Mucosa of descending colon (tissue), 3 donors: ENCODE measurements at regions not wholly inside any gene's neighbourhood (a gene's known extent, or its start where the extent isn't known, plus 50 kb on each side); places are given as distances from the start of the nearest gene placed in this dataset.
A peak's percentile ranks its signal among the peaks of the same experiment; 100 is the strongest.

Source experiments
- ATAC-seq: fragments of 200-7000 bp; cut with Tn5 transposase; one replicate; pipeline ENCODE4 v1.9.1; 2020; ENCODE audit warnings: mild to moderate bottlenecking, moderate library complexity
- DNase-seq, 3 donors: peaks; one replicate each; pipeline ENCODE4 v3.0.0-alpha.2; 2020
- H3K36me3 ChIP-seq: fragments of 200-600 bp; one replicate; pipeline ENCODE4 v1.8.0; 2021; ENCODE audit warnings: low read depth, mild to moderate bottlenecking
- H3K4me1 ChIP-seq: fragments of 200-600 bp; one replicate; pipeline ENCODE4 v1.8.0; 2021; ENCODE audit warnings: low read depth, mild to moderate bottlenecking
- H3K4me3 ChIP-seq: fragments of 200-600 bp; one replicate; pipeline ENCODE4 v1.8.0; 2021; ENCODE audit warnings: mild to moderate bottlenecking
- H3K9me3 ChIP-seq: fragments of 200-600 bp; one replicate; pipeline ENCODE4 v1.8.0; 2021; ENCODE audit warnings: mild to moderate bottlenecking
- intact Hi-C, 2 donors: fragments of 100-400 bp; cut with DNase I in 1 of 2; cut with micrococcal nuclease in 1 of 2; formaldehyde crosslinking; loops; one replicate each; pipeline versions ENCODE4 v1.11.0 to v1.11.1; 2022; cut with DNase I, micrococcal nuclease
- TF ChIP-seq, protein P1 (sequence below): fragments of 200-600 bp; IDR thresholded peaks from one replicate; pipeline ENCODE4 v1.8.0; 2022; ENCODE audit warnings: antibody characterized with exemption, mild to moderate bottlenecking
- donor health status: DM: no; HTN: no; CAD: no; lungs with moderate emphysema.
- donor health status: DM: no; HTN: no; CAD: no.
- donor health status: DM: no; HTN: yes; CAD: no.

DNA sequence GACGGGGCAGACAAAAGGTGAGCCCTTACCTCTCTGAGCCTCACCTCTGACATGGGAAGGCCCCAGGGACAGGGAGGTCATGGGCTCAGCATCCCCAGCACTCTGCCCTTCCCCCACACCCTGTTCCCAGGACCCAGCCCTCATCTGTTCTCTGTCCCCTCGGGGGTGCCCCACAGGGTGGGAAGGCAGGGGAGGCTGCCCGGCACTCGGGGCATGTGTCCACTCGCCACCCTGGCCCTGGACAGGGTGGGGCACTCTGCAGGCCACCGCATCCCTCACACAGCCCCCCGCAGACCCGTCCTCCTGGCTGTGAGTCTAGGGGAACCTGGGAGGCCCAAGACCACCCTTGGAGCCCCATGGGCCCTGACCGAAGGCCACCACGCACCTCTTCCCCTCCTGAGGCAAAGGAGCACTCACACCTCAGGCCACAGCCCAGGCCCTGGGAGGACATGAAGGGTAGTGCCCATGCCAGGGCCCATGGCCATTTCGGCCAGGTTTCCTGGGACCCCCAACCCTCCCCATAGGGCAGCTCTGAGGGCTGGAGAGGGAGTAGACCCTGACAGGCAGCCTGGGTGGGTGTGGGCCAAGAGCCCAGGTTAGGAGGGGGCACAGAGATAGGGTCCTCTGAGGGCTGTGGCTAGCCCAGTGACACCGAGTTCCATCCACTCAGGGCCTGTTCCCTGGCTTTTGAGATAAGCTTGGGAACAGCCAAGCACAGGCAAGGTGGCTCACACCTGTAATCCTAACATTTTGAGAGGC, 193.1 kb downstream of the IGLL1 start:
- no peaks in the 10 kb centered on the region for H3K36me3 ChIP-seq
- no peak for ATAC-seq

DNA sequence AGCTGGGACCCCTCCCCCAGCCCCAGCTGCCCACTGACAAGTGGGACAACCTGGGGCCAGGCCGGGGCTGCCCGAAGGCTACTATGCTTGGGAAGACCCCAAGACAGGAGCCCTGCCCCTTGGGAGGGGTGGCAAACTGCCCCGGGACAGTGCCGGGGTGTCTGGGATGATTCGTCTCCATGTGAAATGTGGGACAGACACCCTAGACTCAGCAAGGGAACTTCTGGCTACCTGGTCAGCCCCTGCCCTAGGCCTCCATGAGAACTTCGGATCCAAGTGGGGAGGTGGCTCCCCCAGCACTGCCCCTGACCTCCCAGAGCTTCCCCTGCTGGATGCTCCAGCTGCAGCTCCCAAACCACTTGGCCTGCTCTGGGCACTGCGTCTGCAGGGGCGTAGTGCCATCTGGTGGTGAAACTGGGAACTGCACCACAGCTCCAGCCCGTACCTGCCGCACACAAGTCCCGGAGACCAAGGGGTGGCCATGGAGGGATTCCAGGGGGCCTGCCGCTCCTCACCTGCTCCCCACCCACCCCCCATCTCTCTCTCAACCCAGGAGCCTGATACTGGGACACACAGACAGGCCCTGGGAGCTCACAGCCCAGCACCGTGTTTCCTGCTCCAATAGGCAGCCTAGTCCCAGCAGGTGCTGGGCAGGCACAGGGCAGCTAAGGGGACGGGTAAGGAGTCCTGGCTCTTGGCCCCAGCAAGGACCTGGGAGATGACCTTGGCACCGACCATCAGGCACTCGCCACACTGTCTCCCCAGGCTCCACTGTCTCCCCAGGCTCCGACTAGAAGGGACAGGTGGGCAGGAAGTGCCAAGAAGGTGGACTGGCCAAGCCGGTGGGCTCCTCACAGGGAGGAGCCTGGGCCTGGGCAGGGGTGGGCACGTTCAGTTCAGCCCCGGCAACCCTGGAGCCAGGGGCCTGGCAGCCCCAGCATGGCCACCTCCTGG, 194.1 kb downstream of the IGLL1 start:
- peak; percentile 93 for ATAC-seq
- Histone ChIP-seq H3K4me3 (no peak overlapping the region), H3K36me3 (no peaks in the 10 kb centered on the region), H3K9me3 (no peaks in the 10 kb centered on the region), H3K4me1 (peaks cover 4% of the 10 kb centered on the region)
- TF ChIP-seq, protein P1, sequence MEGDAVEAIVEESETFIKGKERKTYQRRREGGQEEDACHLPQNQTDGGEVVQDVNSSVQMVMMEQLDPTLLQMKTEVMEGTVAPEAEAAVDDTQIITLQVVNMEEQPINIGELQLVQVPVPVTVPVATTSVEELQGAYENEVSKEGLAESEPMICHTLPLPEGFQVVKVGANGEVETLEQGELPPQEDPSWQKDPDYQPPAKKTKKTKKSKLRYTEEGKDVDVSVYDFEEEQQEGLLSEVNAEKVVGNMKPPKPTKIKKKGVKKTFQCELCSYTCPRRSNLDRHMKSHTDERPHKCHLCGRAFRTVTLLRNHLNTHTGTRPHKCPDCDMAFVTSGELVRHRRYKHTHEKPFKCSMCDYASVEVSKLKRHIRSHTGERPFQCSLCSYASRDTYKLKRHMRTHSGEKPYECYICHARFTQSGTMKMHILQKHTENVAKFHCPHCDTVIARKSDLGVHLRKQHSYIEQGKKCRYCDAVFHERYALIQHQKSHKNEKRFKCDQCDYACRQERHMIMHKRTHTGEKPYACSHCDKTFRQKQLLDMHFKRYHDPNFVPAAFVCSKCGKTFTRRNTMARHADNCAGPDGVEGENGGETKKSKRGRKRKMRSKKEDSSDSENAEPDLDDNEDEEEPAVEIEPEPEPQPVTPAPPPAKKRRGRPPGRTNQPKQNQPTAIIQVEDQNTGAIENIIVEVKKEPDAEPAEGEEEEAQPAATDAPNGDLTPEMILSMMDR: peak; percentile 100
- peak; percentile 81 to 92 (median 90) for DNase-seq
- intact Hi-C loops: loop anchor here in 1 of 2 donors (5.0 kb wide), 1 partner anchor 74 kb away; no protein-coding TSS in a partner anchor

More for the DNA sequence above, 193.1 kb downstream of the IGLL1 start:
- intact Hi-C loops: loop anchor here in 1 of 2 donors (5.0 kb wide), 1 partner anchor 75 kb away; no protein-coding TSS in a partner anchor
- peaks cover 4% of the 10 kb centered on the region for H3K4me1 ChIP-seq
- H3K9me3 ChIP-seq: no peaks in the 10 kb centered on the region
- no peak for DNase-seq
- TF ChIP-seq, protein P1: no peak
- H3K4me3 ChIP-seq: no peak overlapping the region

DNA sequence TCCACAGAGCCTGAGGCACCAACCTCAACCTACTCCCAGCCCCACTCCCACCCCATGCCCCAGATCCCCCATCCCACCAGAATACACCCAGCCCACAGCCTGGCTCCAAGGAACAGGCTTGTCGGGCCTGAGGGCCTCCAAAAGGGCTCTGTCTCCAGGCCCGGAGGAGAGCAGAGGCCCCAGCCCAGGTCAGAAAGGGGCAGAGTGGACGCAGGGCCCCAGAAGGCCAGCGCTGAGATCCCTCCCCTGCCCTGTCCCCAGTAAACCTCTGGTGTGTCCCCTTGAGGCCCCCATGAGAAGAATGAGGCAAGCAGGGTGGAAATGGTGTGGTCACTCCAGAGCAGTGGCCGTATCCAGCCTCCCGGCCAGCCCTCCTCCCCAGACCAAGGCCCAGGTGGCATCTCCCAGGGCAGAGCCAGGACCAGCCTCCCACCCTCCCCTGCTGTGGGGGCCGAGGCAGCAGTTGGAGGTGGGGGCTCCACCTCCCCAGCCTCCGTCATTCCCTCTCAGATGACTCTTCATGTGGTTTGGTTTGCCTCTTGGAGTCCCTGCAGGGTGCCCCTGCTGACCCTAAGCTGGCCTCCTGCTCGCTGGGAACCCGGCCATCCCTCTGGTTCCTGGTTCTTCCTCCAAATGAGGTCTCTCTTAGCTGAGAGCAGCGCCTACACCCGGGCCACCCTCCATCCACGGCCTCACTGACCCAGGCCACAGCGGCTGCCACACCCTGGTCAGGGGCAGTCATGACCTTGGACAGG, 195.0 kb downstream of the IGLL1 start:
- TF ChIP-seq, protein P1: no peak
- intact Hi-C loops: loop anchor here in 1 of 2 donors (5.0 kb wide), 1 partner anchor 73 kb away; no protein-coding TSS in a partner anchor
- Histone ChIP-seq H3K4me1 (peaks cover 4% of the 10 kb centered on the region), H3K9me3 (no peaks in the 10 kb centered on the region), H3K4me3 (no peak overlapping the region), H3K36me3 (no peaks in the 10 kb centered on the region)
- no peak for ATAC-seq
- no peak for DNase-seq

DNA sequence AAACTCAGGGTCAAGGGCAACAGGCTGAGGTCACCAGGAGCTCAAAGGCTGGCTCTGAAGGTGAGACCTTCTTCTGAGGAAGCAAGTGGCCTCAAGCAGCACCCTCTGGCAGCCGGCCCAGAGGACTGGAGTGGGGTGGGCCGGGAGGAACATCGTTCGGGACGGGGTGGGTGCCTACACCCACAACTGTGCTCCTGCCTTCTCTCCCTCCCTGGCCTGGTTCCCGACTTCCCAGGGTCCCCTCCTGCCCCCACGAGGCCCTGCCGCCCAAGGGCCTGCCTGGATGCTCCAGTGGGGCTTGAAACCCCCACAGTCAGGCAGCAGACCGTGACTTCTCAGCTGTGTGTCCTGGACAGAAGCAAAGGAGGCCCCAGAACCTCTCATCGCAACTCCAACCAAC, 195.7 kb downstream of the IGLL1 start:
- TF ChIP-seq, protein P1: no peak
- intact Hi-C loops: no loop called here
- DNase-seq: no peak

More for the DNA sequence above, 195.7 kb downstream of the IGLL1 start:
- no peaks in the 10 kb centered on the region for H3K9me3 ChIP-seq
- H3K4me3 ChIP-seq: no peak overlapping the region
- no peak for ATAC-seq
- H3K4me1 ChIP-seq: peaks cover 4% of the 10 kb centered on the region
- no peaks in the 10 kb centered on the region for H3K36me3 ChIP-seq
